ENCODE measurements at regions not wholly inside any gene's neighbourhood (a gene's known extent, or its start where the extent isn't known, plus 50 kb on each side); places are given as distances from the start of the nearest gene placed in this dataset.

GRCh38 chr18:10057894-10058791 is 144.3 kb downstream of the VAPA start:
- H3K27ac ChIP-seq (ENCODE audit: low read depth): no peak overlapping the region

More at GRCh38 chr18:10057894-10058791, 144.3 kb downstream of the VAPA start:
- Mint-ChIP-seq H3K27me3 (ENCODE audit: insufficient read depth, low read depth, poor library complexity) (peaks cover 2% of the 10 kb centered on the region), H3K4me3 (no peak overlapping the region), H3K27ac (no peak overlapping the region), H3K4me1 (peaks cover 27% of the 10 kb centered on the region), H3K9me3 (no peaks in the 10 kb centered on the region), H3K36me3 (ENCODE audit: low read depth) (no peaks in the 10 kb centered on the region)
- H3K27me3 ChIP-seq (ENCODE audit: insufficient read depth): no peaks in the 10 kb centered on the region
- no peaks in the 10 kb centered on the region for H4K20me1 ChIP-seq (replicated peaks; ENCODE audit: insufficient read depth)
- H3K9me2 ChIP-seq (ENCODE audit: insufficient read depth): peaks cover 5% of the 10 kb centered on the region; the same call in 1 of the 2 replicates
- H3K36me3 ChIP-seq (ENCODE audit: insufficient read depth): no peaks in the 10 kb centered on the region
- 0 out of 2 replicates have a peak, but pooled peaks cover 4% of the 10 kb centered on the region for H3K4me1 ChIP-seq (ENCODE audit: insufficient read depth)
- no peaks in the 10 kb centered on the region for H3F3A ChIP-seq (replicated peaks; ENCODE audit: low read depth)
- ATAC-seq: no peak
- H3K4me3 ChIP-seq: no peak overlapping the region
- H3K4me2 ChIP-seq: no peak overlapping the region
- TF ChIP-seq CREB1 (CRISPR knock-in tag; IDR thresholded peaks at IDR 0.05; ENCODE audit: low read depth) (no peak), ZNF114 (CRISPR knock-in tag; IDR thresholded peaks at IDR 0.05) (no peak), POLR2AphosphoS5 (IDR thresholded peaks at IDR 0.05; ENCODE audit: low read depth) (no peak), STAT1 (IDR thresholded peaks at IDR 0.05; ENCODE audit: unreplicated experiment) (no peak), JUNB (IDR thresholded peaks at IDR 0.05; ENCODE audit: unreplicated experiment) (no peak), ZNF331 (CRISPR knock-in tag; IDR thresholded peaks at IDR 0.05; ENCODE audit: low read depth) (no peak), EZH2 (IDR thresholded peaks at IDR 0.05; ENCODE audit: low read depth, unreplicated experiment) (no peak)
- TF ChIP-seq, protein P1, sequence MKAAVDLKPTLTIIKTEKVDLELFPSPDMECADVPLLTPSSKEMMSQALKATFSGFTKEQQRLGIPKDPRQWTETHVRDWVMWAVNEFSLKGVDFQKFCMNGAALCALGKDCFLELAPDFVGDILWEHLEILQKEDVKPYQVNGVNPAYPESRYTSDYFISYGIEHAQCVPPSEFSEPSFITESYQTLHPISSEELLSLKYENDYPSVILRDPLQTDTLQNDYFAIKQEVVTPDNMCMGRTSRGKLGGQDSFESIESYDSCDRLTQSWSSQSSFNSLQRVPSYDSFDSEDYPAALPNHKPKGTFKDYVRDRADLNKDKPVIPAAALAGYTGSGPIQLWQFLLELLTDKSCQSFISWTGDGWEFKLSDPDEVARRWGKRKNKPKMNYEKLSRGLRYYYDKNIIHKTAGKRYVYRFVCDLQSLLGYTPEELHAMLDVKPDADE (IDR thresholded peaks at IDR 0.05): no peak
- TF ChIP-seq, protein P2, sequence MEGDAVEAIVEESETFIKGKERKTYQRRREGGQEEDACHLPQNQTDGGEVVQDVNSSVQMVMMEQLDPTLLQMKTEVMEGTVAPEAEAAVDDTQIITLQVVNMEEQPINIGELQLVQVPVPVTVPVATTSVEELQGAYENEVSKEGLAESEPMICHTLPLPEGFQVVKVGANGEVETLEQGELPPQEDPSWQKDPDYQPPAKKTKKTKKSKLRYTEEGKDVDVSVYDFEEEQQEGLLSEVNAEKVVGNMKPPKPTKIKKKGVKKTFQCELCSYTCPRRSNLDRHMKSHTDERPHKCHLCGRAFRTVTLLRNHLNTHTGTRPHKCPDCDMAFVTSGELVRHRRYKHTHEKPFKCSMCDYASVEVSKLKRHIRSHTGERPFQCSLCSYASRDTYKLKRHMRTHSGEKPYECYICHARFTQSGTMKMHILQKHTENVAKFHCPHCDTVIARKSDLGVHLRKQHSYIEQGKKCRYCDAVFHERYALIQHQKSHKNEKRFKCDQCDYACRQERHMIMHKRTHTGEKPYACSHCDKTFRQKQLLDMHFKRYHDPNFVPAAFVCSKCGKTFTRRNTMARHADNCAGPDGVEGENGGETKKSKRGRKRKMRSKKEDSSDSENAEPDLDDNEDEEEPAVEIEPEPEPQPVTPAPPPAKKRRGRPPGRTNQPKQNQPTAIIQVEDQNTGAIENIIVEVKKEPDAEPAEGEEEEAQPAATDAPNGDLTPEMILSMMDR (conservative IDR thresholded peaks at IDR 0.05; ENCODE audit: low read depth in 2 of 2): no peak
- TF ChIP-seq, protein P3, sequence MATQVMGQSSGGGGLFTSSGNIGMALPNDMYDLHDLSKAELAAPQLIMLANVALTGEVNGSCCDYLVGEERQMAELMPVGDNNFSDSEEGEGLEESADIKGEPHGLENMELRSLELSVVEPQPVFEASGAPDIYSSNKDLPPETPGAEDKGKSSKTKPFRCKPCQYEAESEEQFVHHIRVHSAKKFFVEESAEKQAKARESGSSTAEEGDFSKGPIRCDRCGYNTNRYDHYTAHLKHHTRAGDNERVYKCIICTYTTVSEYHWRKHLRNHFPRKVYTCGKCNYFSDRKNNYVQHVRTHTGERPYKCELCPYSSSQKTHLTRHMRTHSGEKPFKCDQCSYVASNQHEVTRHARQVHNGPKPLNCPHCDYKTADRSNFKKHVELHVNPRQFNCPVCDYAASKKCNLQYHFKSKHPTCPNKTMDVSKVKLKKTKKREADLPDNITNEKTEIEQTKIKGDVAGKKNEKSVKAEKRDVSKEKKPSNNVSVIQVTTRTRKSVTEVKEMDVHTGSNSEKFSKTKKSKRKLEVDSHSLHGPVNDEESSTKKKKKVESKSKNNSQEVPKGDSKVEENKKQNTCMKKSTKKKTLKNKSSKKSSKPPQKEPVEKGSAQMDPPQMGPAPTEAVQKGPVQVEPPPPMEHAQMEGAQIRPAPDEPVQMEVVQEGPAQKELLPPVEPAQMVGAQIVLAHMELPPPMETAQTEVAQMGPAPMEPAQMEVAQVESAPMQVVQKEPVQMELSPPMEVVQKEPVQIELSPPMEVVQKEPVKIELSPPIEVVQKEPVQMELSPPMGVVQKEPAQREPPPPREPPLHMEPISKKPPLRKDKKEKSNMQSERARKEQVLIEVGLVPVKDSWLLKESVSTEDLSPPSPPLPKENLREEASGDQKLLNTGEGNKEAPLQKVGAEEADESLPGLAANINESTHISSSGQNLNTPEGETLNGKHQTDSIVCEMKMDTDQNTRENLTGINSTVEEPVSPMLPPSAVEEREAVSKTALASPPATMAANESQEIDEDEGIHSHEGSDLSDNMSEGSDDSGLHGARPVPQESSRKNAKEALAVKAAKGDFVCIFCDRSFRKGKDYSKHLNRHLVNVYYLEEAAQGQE (IDR thresholded peaks at IDR 0.05; ENCODE audit: unreplicated experiment): no peak
- no peak for DNase-seq (ENCODE audit: low spot score)
- no peak overlapping the region for H2AFZ ChIP-seq
- no peaks in the 10 kb centered on the region for H3K79me2 ChIP-seq (replicated peaks; ENCODE audit: insufficient read depth)
